ENCODE measurements at regions not wholly inside any gene's neighbourhood (a gene's known extent, or its start where the extent isn't known, plus 50 kb on each side); places are given as distances from the start of the nearest gene placed in this dataset.

- TF ChIP-seq EZH2 (IDR thresholded peaks at IDR 0.05; ENCODE audit: low read depth), result no peak
- TF ChIP-seq, protein P1, sequence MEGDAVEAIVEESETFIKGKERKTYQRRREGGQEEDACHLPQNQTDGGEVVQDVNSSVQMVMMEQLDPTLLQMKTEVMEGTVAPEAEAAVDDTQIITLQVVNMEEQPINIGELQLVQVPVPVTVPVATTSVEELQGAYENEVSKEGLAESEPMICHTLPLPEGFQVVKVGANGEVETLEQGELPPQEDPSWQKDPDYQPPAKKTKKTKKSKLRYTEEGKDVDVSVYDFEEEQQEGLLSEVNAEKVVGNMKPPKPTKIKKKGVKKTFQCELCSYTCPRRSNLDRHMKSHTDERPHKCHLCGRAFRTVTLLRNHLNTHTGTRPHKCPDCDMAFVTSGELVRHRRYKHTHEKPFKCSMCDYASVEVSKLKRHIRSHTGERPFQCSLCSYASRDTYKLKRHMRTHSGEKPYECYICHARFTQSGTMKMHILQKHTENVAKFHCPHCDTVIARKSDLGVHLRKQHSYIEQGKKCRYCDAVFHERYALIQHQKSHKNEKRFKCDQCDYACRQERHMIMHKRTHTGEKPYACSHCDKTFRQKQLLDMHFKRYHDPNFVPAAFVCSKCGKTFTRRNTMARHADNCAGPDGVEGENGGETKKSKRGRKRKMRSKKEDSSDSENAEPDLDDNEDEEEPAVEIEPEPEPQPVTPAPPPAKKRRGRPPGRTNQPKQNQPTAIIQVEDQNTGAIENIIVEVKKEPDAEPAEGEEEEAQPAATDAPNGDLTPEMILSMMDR (conservative IDR thresholded peaks at IDR 0.05), result no peak
These were observed 427.6 kb downstream of the BCL11A start for GRCh38 chr2:60125611-60126426.

All from PC-9 (cell line).